ENCODE measurements at regions not wholly inside any gene's neighbourhood (a gene's known extent, or its start where the extent isn't known, plus 50 kb on each side); places are given as distances from the start of the nearest gene placed in this dataset.
"Not testable (repeated sequence)": the region's sequence is repeated elsewhere in the genome, so short reads cannot be mapped to it uniquely, and the experiment has no call there.

GRCh38 chr4:160364217-160364616, 1261.3 kb downstream of the RAPGEF2 start:
- no peak for ATAC-seq (ENCODE audit: insufficient read depth, low FRiP score)
- no peak overlapping the region for H3K27ac ChIP-seq (ENCODE audit: low read depth in 1 of 2, low read length in 1 of 2)
- no peak overlapping the region for H3K4me3 ChIP-seq
- no peaks in the 10 kb centered on the region for H3K36me3 ChIP-seq (ENCODE audit: control insufficient read depth in 4 of 4, insufficient read depth in 4 of 4, low read length in 4 of 4)
- H3K4me1 ChIP-seq (ENCODE audit: control insufficient read depth in 5 of 5, insufficient read depth in 5 of 5, low read length in 5 of 5), result no peaks in the 10 kb centered on the region
- H3K9me3 ChIP-seq (ENCODE audit: control insufficient read depth in 4 of 4, insufficient read depth in 3 of 4, low read length in 3 of 4), result peaks cover 0 to 2% (median 0%) of the 10 kb centered on the region in 4 donors
- H3K27me3 ChIP-seq (ENCODE audit: control insufficient read depth in 3 of 3, insufficient read depth in 3 of 3, low read length in 2 of 3), result no peaks in the 10 kb centered on the region
- no peak for TF ChIP-seq CTCF (IDR thresholded peaks at IDR 0.05; ENCODE audit: control extremely low read depth, extremely low read depth)
- no peak for DNase-seq
- H3K9ac ChIP-seq (ENCODE audit: insufficient read depth in 1 of 2, low read length in 2 of 2), result no peak overlapping the region

- 61 to 73% methylated on average over 6 of the region's 6 CpGs for WGBS, 2 donors
- H3K27ac ChIP-seq (ENCODE audit: low read depth in 1 of 2, low read length in 1 of 2); H3K9ac ChIP-seq (ENCODE audit: insufficient read depth in 1 of 2, low read length in 2 of 2); H3K27me3 ChIP-seq (ENCODE audit: control insufficient read depth in 3 of 3, insufficient read depth in 3 of 3, low read length in 2 of 3); H3K4me3 ChIP-seq; H3K36me3 ChIP-seq (ENCODE audit: control insufficient read depth in 4 of 4, insufficient read depth in 4 of 4, low read length in 4 of 4); DNase-seq; ATAC-seq (ENCODE audit: insufficient read depth, low FRiP score); H3K9me3 ChIP-seq (ENCODE audit: control insufficient read depth in 4 of 4, insufficient read depth in 3 of 4, low read length in 3 of 4); H3K4me1 ChIP-seq (ENCODE audit: control insufficient read depth in 5 of 5, insufficient read depth in 5 of 5, low read length in 5 of 5): not testable (repeated sequence)
These were observed 1261.8 kb downstream of the RAPGEF2 start for GRCh38 chr4:160364665-160365064.

- not testable (repeated sequence) for H3K36me3 ChIP-seq (ENCODE audit: control insufficient read depth in 4 of 4, insufficient read depth in 4 of 4, low read length in 4 of 4)
- WGBS, 2 donors, result 66 to 76% methylated on average over 8 of the region's 8 CpGs
These were observed 1262.5 kb downstream of the RAPGEF2 start for GRCh38 chr4:160365383-160365782.

GRCh38 chr4:160370046-160370445, 1267.2 kb downstream of the RAPGEF2 start:
- DNase-seq (no peak), ATAC-seq (ENCODE audit: insufficient read depth, low FRiP score) (no peak)
- H3K27me3 ChIP-seq (ENCODE audit: control insufficient read depth in 3 of 3, insufficient read depth in 3 of 3, low read length in 2 of 3), result no peaks in the 10 kb centered on the region
- no peaks in the 10 kb centered on the region for H3K9me3 ChIP-seq (ENCODE audit: control insufficient read depth in 4 of 4, insufficient read depth in 3 of 4, low read length in 3 of 4)
- WGBS, 2 donors, result 65 to 69% methylated on average over 2 of the region's 2 CpGs
- H3K4me3 ChIP-seq, result no peak overlapping the region
- H3K36me3 ChIP-seq (ENCODE audit: control insufficient read depth in 4 of 4, insufficient read depth in 4 of 4, low read length in 4 of 4), result no peaks in the 10 kb centered on the region
- TF ChIP-seq CTCF (IDR thresholded peaks at IDR 0.05; ENCODE audit: control extremely low read depth, extremely low read depth), result no peak
- no peaks in the 10 kb centered on the region for H3K4me1 ChIP-seq (ENCODE audit: control insufficient read depth in 5 of 5, insufficient read depth in 5 of 5, low read length in 5 of 5)
- no peak overlapping the region for H3K9ac ChIP-seq (ENCODE audit: insufficient read depth in 1 of 2, low read length in 2 of 2)
- no peak overlapping the region for H3K27ac ChIP-seq (ENCODE audit: low read depth in 1 of 2, low read length in 1 of 2)

More at GRCh38 chr4:160365383-160365782, 1262.5 kb downstream of the RAPGEF2 start:
- not testable (repeated sequence) for H3K27ac ChIP-seq (ENCODE audit: low read depth in 1 of 2, low read length in 1 of 2); ATAC-seq (ENCODE audit: insufficient read depth, low FRiP score); H3K4me1 ChIP-seq (ENCODE audit: control insufficient read depth in 5 of 5, insufficient read depth in 5 of 5, low read length in 5 of 5); H3K27me3 ChIP-seq (ENCODE audit: control insufficient read depth in 3 of 3, insufficient read depth in 3 of 3, low read length in 2 of 3); H3K9me3 ChIP-seq (ENCODE audit: control insufficient read depth in 4 of 4, insufficient read depth in 3 of 4, low read length in 3 of 4); H3K4me3 ChIP-seq; DNase-seq; H3K9ac ChIP-seq (ENCODE audit: insufficient read depth in 1 of 2, low read length in 2 of 2)

- Histone ChIP-seq H3K4me1 (ENCODE audit: control insufficient read depth in 5 of 5, insufficient read depth in 5 of 5, low read length in 5 of 5) (no peaks in the 10 kb centered on the region), H3K9me3 (ENCODE audit: control insufficient read depth in 4 of 4, insufficient read depth in 3 of 4, low read length in 3 of 4) (no peaks in the 10 kb centered on the region), H3K36me3 (ENCODE audit: control insufficient read depth in 4 of 4, insufficient read depth in 4 of 4, low read length in 4 of 4) (no peaks in the 10 kb centered on the region), H3K9ac (ENCODE audit: insufficient read depth in 1 of 2, low read length in 2 of 2) (no peak overlapping the region), H3K27me3 (ENCODE audit: control insufficient read depth in 3 of 3, insufficient read depth in 3 of 3, low read length in 2 of 3) (no peaks in the 10 kb centered on the region), H3K4me3 (no peak overlapping the region), H3K27ac (ENCODE audit: low read depth in 1 of 2, low read length in 1 of 2) (no peak overlapping the region)
- WGBS, 2 donors, result 77 to 80% methylated on average over 1 of the region's 1 CpG
- DNase-seq (no peak), ATAC-seq (ENCODE audit: insufficient read depth, low FRiP score) (no peak)
- no peak for TF ChIP-seq CTCF (IDR thresholded peaks at IDR 0.05; ENCODE audit: control extremely low read depth, extremely low read depth)
These were observed 1268.6 kb downstream of the RAPGEF2 start for GRCh38 chr4:160371446-160371845.

All from lung (tissue), 11 donors.